ENCODE measurements at regions not wholly inside any gene's neighbourhood (a gene's known extent, or its start where the extent isn't known, plus 50 kb on each side); places are given as distances from the start of the nearest gene placed in this dataset.

DNA sequence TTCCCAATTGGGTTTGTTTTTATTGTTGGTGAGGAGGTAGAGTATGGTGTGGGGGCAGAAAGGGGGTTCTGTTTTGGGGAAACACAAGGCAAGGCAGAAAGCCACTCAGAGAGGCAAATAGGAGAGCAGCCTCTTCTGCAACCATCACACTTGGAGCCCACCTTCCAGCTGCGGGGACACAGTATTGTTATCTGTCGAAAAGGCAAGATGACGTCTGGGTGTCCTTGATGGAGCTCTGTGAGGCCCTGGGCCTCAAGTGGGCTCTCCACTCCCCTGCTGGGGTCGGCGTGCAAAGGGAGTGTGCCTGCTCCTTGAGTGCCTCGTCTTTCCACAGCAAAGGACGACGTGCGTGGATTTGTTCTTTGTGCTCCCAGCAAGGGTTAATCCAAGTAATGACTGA lies 227.6 kb downstream of the ANAPC1 start:
- TF ChIP-seq, protein P1, sequence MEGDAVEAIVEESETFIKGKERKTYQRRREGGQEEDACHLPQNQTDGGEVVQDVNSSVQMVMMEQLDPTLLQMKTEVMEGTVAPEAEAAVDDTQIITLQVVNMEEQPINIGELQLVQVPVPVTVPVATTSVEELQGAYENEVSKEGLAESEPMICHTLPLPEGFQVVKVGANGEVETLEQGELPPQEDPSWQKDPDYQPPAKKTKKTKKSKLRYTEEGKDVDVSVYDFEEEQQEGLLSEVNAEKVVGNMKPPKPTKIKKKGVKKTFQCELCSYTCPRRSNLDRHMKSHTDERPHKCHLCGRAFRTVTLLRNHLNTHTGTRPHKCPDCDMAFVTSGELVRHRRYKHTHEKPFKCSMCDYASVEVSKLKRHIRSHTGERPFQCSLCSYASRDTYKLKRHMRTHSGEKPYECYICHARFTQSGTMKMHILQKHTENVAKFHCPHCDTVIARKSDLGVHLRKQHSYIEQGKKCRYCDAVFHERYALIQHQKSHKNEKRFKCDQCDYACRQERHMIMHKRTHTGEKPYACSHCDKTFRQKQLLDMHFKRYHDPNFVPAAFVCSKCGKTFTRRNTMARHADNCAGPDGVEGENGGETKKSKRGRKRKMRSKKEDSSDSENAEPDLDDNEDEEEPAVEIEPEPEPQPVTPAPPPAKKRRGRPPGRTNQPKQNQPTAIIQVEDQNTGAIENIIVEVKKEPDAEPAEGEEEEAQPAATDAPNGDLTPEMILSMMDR (conservative IDR thresholded peaks at IDR 0.05), result no peak
- TF ChIP-seq ZFX (IDR thresholded peaks at IDR 0.05), result no peak
